Fibroblast of the conjunctiva (primary cell): ENCODE measurements at regions not wholly inside any gene's neighbourhood (a gene's known extent, or its start where the extent isn't known, plus 50 kb on each side); places are given as distances from the start of the nearest gene placed in this dataset.
"Not testable (repeated sequence)": the region's sequence is repeated elsewhere in the genome, so short reads cannot be mapped to it uniquely, and the experiment has no call there.

Source experiments
- DNase-seq: peaks from one replicate; pipeline ENCODE4 v3.0.0-alpha.2; 2010; ENCODE audit warnings: low read depth

DNA sequence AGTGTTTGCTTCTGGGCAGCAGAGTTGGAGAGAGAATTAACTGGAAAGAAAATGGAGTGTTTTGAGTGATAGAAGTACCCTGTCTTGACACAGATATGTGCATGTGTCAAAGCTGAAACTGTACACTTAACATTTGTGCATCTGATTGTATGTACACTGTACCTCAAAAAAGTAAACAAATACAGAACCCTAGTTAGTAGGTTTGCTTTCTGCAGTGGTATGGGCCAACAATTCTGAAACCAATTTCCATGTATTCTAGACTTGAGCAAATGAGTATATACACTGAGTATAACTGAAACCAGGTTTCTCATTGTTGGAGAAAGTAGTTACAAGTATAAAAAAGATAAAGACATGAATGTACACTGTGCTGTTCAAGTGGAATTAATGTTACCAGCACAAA, 52.4 kb downstream of the ELAPOR2 start:
- no peak for DNase-seq

DNA sequence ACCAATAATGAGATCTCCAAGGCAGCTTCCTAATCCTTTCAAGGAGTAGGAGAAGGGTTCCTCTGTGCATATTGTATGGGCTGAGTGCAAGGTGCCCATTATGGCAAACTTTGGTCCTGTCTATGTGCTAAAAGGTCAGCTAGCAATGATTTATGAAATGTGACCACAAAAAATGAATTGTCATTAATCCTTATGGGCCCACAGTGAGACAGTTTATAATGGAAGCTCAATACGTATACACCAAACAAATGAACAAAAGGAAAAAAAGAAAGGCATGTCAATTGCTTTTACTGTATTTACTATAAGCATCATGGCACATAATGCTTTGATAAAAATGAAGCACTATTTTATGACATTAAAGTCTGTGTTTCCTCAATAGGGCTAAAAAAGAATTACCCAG, 54.5 kb downstream of the ELAPOR2 start:
- DNase-seq: no peak

GRCh38 chr7:87003872-87004798, 55.3 kb downstream of the ELAPOR2 start:
- DNase-seq: no peak

DNA sequence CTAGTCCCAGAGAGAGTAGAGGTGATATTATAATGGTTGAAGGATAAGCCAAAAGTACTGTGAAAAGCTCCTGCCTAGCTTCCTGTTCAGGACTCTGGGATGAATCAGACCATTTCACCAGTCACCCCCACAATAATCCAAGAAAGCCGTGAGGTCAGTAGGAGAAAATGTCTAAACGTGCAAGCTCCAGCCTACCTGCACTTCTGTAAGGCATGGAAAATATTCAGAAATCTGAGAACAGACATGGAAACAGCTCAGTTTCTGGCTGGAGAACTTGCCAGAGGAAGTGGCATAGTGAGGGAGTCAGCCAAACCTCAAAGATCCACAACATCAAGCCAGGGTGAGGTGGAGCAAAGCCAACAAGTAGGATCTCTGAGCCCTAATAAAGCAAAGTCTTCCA, 58.2 kb downstream of the ELAPOR2 start:
- no peak for DNase-seq

DNA sequence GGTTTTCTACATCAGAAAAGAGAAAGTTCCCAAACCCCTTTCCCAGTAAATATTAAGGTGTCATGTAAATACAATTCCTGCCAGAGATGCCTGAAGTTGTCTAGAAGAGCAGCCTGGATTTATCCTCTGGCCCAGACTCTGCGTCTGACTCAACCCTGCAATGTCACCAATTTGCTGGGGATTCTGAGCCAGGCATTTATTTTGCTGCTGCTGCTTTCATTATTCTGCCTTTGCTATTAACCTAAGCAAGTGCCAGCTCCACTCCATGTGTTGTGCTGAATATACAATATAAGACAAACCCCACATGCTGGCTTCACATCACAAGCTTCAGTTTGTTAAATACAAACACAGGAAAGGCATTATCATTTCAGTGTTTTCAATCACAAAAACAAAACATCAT, 59.1 kb downstream of the ELAPOR2 start:
- DNase-seq: no peak

- DNase-seq: no peak
Measured at GRCh38 chr7:86999750-87000149, 59.7 kb downstream of the ELAPOR2 start.

DNA sequence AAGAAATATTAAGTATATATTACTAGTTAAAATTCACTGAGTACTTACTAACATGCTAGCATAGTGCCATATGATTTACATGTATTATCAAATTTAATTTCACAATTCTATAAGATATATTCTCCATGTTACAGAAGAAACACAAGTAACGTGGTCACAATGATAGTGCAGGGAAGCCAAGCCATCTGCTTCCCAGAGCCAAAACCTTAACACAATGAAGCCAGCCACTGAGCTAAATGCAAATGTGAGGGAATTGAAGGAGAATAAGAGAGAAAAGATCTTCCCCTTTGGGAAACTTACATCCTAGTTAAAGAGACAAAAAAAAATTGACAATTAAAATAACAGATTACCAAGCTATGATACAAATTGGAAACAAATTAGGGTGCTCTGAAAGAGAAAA, 63.6 kb downstream of the ELAPOR2 start:
- DNase-seq: no peak

GRCh38 chr7:86995052-86995725, 64.3 kb downstream of the ELAPOR2 start:
- no peak for DNase-seq

GRCh38 chr7:86991771-86992191, 67.7 kb downstream of the ELAPOR2 start:
- DNase-seq: no peak

- no peak for DNase-seq
Measured at GRCh38 chr7:86991093-86991769, 68.2 kb downstream of the ELAPOR2 start.

DNA sequence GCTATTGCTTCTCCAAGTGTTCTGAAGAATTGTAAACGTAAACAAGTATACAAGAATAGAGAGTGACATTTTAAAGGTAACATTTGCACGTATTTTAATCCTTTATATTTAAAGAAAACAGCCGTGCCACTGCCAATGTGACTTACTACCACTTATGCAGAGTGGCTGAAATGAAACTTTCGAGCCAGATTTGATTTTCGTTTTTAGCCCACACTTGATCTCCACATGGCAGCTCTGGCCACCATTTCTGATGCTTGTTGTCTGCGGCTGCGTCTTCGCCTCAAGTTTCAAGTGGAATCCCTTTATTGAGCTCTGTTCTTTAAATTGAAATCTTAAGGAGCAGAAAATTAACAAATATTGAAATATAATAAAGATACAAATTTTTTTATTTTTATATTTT, 70.0 kb downstream of the ELAPOR2 start:
- no peak for DNase-seq

GRCh38 chr7:86987834-86988233, 71.6 kb downstream of the ELAPOR2 start:
- DNase-seq: not testable (repeated sequence)

DNA sequence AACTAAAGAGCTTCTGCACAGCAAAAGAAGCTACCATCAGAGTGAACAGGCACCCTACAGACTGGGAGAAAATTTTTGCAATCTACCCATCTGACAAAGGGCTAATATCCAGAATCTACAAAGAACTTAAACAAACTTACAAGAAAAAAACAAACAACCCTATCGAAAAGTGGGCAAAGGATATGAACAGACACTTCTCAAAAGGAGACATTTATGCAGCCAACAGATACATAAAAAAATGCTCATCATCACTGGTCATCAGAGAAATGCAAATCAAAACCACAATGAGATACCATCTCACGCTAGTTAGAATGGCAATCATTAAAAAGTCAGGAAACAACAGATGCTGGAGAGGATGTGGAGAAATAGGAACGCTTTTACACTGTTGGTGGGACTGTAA, 72.1 kb downstream of the ELAPOR2 start:
- not testable (repeated sequence) for DNase-seq

GRCh38 chr7:86985342-86985741, 74.1 kb downstream of the ELAPOR2 start:
- DNase-seq: not testable (repeated sequence)

DNA sequence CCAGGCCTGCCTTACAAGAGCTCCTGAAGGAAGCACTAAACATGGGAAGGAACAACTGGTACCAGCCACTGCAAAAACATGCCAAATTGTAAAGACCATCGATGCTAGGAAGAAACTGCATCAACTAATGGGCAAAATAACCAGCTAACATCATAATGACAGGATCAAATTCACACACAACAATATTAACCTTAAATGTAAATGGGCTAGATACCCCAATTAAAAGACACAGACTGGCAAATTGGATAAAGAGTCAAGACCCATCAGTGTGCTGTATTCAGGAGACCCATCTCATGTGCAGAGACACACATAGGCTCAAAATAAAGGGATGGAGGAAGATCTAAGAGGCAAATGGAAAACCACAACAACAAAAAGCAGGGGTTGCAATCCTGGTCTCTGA, 75.8 kb downstream of the ELAPOR2 start:
- not testable (repeated sequence) for DNase-seq

DNA sequence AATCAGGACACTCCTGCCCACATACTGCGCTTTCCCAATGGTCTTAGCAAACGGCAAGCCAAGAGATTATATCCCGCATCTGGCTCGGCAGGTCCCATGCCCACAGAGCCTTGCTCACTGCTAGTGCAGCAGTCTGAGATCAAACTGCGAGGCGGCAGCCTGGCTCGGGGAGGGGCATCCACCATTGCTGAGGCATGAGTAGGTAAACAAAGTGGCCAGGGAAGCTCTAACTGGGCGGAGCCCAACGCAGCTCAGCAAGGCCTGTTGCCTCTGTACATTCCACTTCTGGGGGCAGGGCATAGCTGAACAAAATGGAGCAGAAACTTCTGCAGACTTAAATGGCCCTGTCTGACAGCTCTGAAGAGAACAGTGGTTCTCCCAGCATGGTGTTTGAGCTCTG, 77.5 kb downstream of the ELAPOR2 start:
- not testable (repeated sequence) for DNase-seq

DNA sequence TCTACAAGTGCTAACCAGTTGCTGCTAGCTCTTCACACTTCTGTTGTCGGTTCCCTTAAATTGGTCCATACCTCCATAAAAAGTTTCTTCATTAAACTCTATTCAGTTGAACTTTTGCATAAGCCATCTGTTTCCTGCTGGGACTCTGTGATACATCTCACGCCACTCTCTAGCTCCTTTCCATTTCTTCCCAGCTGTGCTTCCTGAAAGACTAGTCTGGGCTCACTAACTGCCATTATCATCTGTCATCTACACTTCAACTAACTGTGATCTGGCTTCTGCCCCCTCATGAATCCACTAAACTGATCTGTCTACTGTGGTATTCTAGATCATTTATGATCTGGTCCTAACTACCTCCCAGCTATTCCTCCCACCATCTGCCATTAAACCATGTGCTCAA, 78.3 kb downstream of the ELAPOR2 start:
- DNase-seq: no peak

DNA sequence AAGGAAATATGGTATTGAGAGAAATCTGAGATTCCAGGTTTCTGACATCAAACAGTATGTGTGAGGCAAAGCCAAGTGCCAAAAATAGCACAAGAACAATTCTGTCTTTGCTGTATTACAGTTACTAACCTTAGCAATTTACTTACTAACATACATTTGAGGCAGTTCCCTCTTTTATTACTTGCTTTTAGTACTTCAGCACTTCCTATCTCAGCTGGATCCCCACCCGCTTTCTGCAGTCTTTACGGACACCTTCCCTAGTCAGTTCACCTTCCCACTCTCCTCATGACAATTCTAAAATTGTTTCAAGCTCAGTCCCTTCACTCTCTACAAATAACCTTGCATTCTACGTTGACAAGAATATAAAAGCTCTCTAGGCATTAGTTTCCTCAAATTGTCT, 79.2 kb downstream of the ELAPOR2 start:
- no peak for DNase-seq

DNA sequence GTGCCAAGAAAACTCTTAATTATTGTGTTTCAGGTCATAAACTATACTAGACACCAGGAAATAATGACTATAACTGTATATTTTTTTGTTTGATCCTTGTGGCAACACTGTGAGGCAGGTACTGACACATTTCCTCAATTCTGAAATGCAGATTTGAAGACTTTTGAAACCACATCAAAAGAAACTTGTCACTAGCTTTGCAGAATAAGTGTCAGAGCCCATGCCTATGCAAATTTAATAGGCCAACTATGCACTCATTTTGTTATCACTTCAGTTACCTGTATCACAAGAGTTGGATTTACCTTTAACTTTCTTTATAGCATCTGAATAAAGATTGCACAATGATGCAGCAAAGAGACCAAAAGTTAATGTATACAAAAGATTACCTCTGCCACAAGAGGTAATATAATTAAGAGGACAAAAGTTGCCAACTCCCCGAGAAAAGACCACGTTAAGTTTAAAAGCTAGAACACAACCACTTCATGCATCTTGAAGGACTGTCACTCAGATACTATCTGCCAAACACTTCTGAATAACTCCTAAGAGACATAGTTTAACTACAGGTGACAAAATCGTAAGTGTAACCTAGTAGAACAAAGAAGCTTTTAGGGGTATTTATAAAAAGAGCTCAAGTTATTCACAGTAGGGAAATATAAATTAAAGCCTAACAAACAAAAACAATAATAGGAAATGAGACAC, 80.5 kb downstream of the ELAPOR2 start:
- no peak for DNase-seq

GRCh38 chr7:86976958-86977357, 82.5 kb downstream of the ELAPOR2 start:
- DNase-seq: no peak

- no peak for DNase-seq
Measured at GRCh38 chr7:86975914-86976313, 83.5 kb downstream of the ELAPOR2 start.

- DNase-seq: no peak
Measured at GRCh38 chr7:86975449-86975848, 84.0 kb downstream of the ELAPOR2 start.
